ENCODE measurements at regions not wholly inside any gene's neighbourhood (a gene's known extent, or its start where the extent isn't known, plus 50 kb on each side); places are given as distances from the start of the nearest gene placed in this dataset.

- intact Hi-C loops (cut with DNase I), result no loop called here
- Histone ChIP-seq H3K4me3 (no peak overlapping the region), H3K27me3 (no peaks in the 10 kb centered on the region), H3K27ac (peak overlapping the region in 3 of 4 donors; percentile 66 to 87 (median 80)), H3K36me3 (no peaks in the 10 kb centered on the region), H3K9me3 (no peaks in the 10 kb centered on the region), H3K4me1 (peaks cover 14 to 64% (median 39%) of the 10 kb centered on the region in 3 donors)
- WGBS, 2 donors, result 56 to 74% methylated on average over 13 to 14 of the region's 14 CpGs
- no peak for DNase-seq
- no peak for TF ChIP-seq CTCF (IDR thresholded peaks at IDR 0.05)
- no peak for TF ChIP-seq POLR2A (IDR thresholded peaks at IDR 0.05)
These were observed 86.5 kb upstream of the NEURL1B start for GRCh38 chr5:172554562-172554961.

GRCh38 chr5:172553903-172554302 lies 87.2 kb upstream of the NEURL1B start:
- DNase-seq, result no peak
- H3K4me1 ChIP-seq, result peaks cover 14 to 62% (median 36%) of the 10 kb centered on the region in 3 donors
- peak overlapping the region in 3 of 4 donors; percentile 33 to 87 (median 66) for H3K27ac ChIP-seq
- intact Hi-C loops (cut with DNase I), result no loop called here
- WGBS, 2 donors, result 64 to 85% methylated on average over 3 of the region's 3 CpGs
- H3K4me3 ChIP-seq, result no peak overlapping the region
- H3K27me3 ChIP-seq, result no peaks in the 10 kb centered on the region
- H3K9me3 ChIP-seq, result no peaks in the 10 kb centered on the region
- TF ChIP-seq POLR2A (IDR thresholded peaks at IDR 0.05), result no peak
- TF ChIP-seq CTCF (IDR thresholded peaks at IDR 0.05), result no peak
- H3K36me3 ChIP-seq, result no peaks in the 10 kb centered on the region

GRCh38 chr5:172553167-172553566 lies 87.9 kb upstream of the NEURL1B start:
- intact Hi-C loops (cut with DNase I), result no loop called here

GRCh38 chr5:172550996-172551395 lies 90.1 kb upstream of the NEURL1B start:
- no peak for DNase-seq
- Histone ChIP-seq H3K9me3 (no peaks in the 10 kb centered on the region), H3K4me3 (no peak overlapping the region), H3K36me3 (no peaks in the 10 kb centered on the region), H3K4me1 (peaks cover 0 to 40% (median 8%) of the 10 kb centered on the region in 3 donors), H3K27ac (peak overlapping the region in 1 of 4 donors; percentile 20), H3K27me3 (no peaks in the 10 kb centered on the region)
- intact Hi-C loops (cut with DNase I), result no loop called here
- 69 to 84% methylated on average over 5 to 6 of the region's 9 CpGs for WGBS, 2 donors
- TF ChIP-seq CTCF (IDR thresholded peaks at IDR 0.05), result no peak
- TF ChIP-seq POLR2A (IDR thresholded peaks at IDR 0.05), result no peak

More at GRCh38 chr5:172553167-172553566, 87.9 kb upstream of the NEURL1B start:
- no peak for DNase-seq
- 79 to 87% methylated on average over 2 of the region's 2 CpGs for WGBS, 2 donors
- no peaks in the 10 kb centered on the region for H3K36me3 ChIP-seq
- no peak for TF ChIP-seq POLR2A (IDR thresholded peaks at IDR 0.05)
- no peak for TF ChIP-seq CTCF (IDR thresholded peaks at IDR 0.05)
- H3K9me3 ChIP-seq, result no peaks in the 10 kb centered on the region
- H3K27me3 ChIP-seq, result no peaks in the 10 kb centered on the region
- no peak overlapping the region for H3K4me3 ChIP-seq
- peaks cover 6 to 62% (median 29%) of the 10 kb centered on the region in 3 donors for H3K4me1 ChIP-seq
- peak overlapping the region in 2 of 4 donors; percentile 33 to 87 for H3K27ac ChIP-seq

DNA sequence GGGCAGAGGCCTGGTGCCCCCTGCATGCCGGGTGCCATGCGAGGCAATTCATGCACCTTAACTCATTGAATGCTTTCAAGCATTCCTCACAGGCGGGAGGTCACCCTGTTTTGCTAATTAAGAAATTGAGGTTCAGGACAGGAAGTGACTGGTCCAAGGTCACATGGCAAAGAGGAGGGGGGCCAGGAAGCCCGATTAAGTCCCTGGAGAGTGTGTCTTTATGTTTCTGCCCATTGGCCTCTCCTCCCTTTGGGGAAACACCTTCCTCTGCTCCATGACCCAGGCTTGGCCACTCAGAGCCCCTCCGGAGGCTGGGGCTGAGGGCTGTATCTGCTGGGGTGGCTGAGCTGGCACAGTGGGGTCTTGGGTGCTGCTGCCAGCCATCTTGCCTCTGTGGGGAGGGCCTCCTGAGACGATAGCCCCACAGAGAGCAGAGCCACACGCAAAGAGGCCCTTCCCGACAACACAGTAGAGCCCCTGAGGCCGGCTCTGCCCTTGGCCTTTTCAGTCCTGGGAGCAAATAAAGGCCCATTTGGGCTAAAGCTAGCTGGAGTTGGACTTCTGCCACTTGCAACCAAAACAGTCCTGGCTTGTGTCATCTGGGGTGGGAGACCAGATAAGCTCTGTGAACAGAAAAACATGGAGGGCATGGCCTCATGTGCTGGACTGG lies 90.8 kb upstream of the NEURL1B start:
- no peak for DNase-seq
- TF ChIP-seq CTCF (IDR thresholded peaks at IDR 0.05), result no peak
- TF ChIP-seq POLR2A (IDR thresholded peaks at IDR 0.05), result no peak
- 89% methylated on average over 5 of the region's 9 CpGs; no CpG with 5 or more reads in 1 of the 2 donors for WGBS, 2 donors
- no peak overlapping the region for H3K4me3 ChIP-seq
- intact Hi-C loops (cut with DNase I), result no loop called here
- H3K27ac ChIP-seq, result peak overlapping the region in 2 of 4 donors; percentile 17 to 30
- H3K9me3 ChIP-seq, result no peaks in the 10 kb centered on the region
- peaks cover 0 to 32% (median 5%) of the 10 kb centered on the region in 3 donors for H3K4me1 ChIP-seq
- H3K27me3 ChIP-seq, result no peaks in the 10 kb centered on the region
- no peaks in the 10 kb centered on the region for H3K36me3 ChIP-seq

All from esophagus squamous epithelium (tissue), 5 donors.